Tibial nerve (tissue), 4 donors: ENCODE measurements at regions not wholly inside any gene's neighbourhood (a gene's known extent, or its start where the extent isn't known, plus 50 kb on each side); places are given as distances from the start of the nearest gene placed in this dataset.

Experiments
- DNase-seq, 2 donors: peaks; one replicate each; pipeline ENCODE4 v3.0.0-alpha.2; 2019; ENCODE audit warnings: low spot score in 2 of 2
- H3K27ac ChIP-seq, 4 donors: fragments of 200-600 bp; sonication (generic) in 3 of 4; one replicate each; pipeline ENCODE4 v1.5.1; 2017 to 2019; ENCODE audit warnings: mild to moderate bottlenecking in 1 of 4
- H3K27me3 ChIP-seq, 2 donors: fragments of 200-600 bp; sonication (generic) in 1 of 2; one replicate each; pipeline versions ENCODE4 v1.5.1 to v1.6.0; 2017 to 2019
- H3K36me3 ChIP-seq, 3 donors: fragments of 200-600 bp; sonication (generic); one replicate each; pipeline ENCODE4 v1.5.1; 2018 to 2019
- H3K4me1 ChIP-seq, 4 donors: fragments of 200-600 bp; sonication (generic) in 3 of 4; one replicate each; pipeline ENCODE4 v1.5.1; 2017 to 2019
- H3K4me3 ChIP-seq, 4 donors: fragments of 200-600 bp; sonication (generic) in 3 of 4; one replicate each; pipeline ENCODE4 v1.5.1; 2017 to 2019; ENCODE audit warnings: mild to moderate bottlenecking in 1 of 4, moderate library complexity in 1 of 4
- H3K9me3 ChIP-seq, 4 donors: fragments of 200-600 bp; sonication (generic) in 3 of 4; one replicate each; pipeline ENCODE4 v1.5.1; 2017 to 2019
- EP300 ChIP-seq, 2 donors: sonication (generic); formaldehyde crosslinking; IDR thresholded peaks; one replicate each; pipeline ENCODE4 v1.6.1; 2017; ENCODE audit warnings: antibody characterized with exemption in 2 of 2, mild to moderate bottlenecking in 1 of 2
- POLR2A ChIP-seq, 2 donors: fragments of 450-650 bp; IDR thresholded peaks; one replicate each; pipeline ENCODE4 v1.6.1; 2017; ENCODE audit warnings: antibody characterized with exemption in 2 of 2, mild to moderate bottlenecking in 2 of 2, moderate library complexity in 2 of 2
- WGBS, 2 donors: methylation state at CpG; one replicate each; pipeline ENCODE4 v1.1.5; 2018; 5-methylcytosine and 5-hydroxymethylcytosine counted together
- TF ChIP-seq, protein P1 (sequence below), 5 experiments: fragments of 200-600 bp in 3 of 5; fragments of 450-650 bp in 2 of 5; sonication (generic) in 3 of 5; IDR thresholded peaks; one replicate each; pipeline ENCODE4 v1.5.1; 2016 to 2019; ENCODE audit warnings: antibody characterized with exemption in 5 of 5, mild to moderate bottlenecking in 3 of 5, moderate library complexity in 2 of 5

DNA sequence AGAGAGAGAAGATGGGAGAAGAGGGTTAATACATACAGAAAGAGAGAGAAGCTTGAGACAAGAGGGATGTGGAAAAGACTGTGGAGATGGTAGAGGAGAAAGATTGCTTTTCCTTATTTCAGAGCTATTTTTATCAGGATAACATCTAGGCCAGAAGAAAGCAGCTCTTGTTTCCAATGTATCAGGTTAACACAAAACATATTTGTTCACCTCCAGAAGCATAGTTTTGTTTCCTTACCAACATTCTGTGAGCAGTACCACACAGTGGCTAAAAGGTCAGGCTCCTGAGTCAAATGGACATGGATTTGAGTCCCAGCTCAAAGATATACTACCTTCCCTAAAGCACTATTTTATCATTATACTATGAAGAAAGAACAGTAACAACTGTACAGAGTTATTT, 185.5 kb downstream of the DUSP10 start:
- Histone ChIP-seq H3K27me3 (no peaks in the 10 kb centered on the region), H3K4me1 (no peaks in the 10 kb centered on the region), H3K36me3 (no peaks in the 10 kb centered on the region), H3K9me3 (no peaks in the 10 kb centered on the region), H3K4me3 (no peak overlapping the region), H3K27ac (no peak overlapping the region)
- no peak for DNase-seq
- no peak for TF ChIP-seq POLR2A (IDR thresholded peaks at IDR 0.05)
- no peak for TF ChIP-seq EP300 (IDR thresholded peaks at IDR 0.05)
- TF ChIP-seq, protein P1, sequence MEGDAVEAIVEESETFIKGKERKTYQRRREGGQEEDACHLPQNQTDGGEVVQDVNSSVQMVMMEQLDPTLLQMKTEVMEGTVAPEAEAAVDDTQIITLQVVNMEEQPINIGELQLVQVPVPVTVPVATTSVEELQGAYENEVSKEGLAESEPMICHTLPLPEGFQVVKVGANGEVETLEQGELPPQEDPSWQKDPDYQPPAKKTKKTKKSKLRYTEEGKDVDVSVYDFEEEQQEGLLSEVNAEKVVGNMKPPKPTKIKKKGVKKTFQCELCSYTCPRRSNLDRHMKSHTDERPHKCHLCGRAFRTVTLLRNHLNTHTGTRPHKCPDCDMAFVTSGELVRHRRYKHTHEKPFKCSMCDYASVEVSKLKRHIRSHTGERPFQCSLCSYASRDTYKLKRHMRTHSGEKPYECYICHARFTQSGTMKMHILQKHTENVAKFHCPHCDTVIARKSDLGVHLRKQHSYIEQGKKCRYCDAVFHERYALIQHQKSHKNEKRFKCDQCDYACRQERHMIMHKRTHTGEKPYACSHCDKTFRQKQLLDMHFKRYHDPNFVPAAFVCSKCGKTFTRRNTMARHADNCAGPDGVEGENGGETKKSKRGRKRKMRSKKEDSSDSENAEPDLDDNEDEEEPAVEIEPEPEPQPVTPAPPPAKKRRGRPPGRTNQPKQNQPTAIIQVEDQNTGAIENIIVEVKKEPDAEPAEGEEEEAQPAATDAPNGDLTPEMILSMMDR (IDR thresholded peaks at IDR 0.05): no peak

DNA sequence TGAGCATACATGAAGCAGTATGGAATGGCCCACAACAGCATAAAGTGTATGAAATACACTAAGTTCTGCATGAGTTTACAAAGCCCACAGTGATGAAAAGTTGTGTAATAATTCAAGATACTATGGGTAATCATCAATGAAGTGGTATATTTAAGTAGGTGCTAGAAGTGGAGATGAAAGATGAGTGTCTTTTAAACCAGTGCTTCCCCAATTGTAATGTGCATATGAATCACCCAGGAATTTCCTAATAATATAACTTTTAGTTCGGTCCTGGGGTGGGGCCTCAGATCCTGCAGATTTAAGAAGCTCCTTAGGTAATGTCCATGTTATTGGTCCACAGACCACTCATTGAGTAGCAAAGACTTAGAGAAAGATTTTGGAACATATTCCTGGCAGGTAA, 184.9 kb downstream of the DUSP10 start:
- H3K27me3 ChIP-seq: no peaks in the 10 kb centered on the region
- no peak for DNase-seq
- no peak overlapping the region for H3K27ac ChIP-seq
- H3K36me3 ChIP-seq: no peaks in the 10 kb centered on the region
- H3K9me3 ChIP-seq: no peaks in the 10 kb centered on the region
- WGBS, 2 donors: 85 to 92% methylated on average over 1 of the region's 1 CpG
- TF ChIP-seq POLR2A (IDR thresholded peaks at IDR 0.05) (no peak), EP300 (IDR thresholded peaks at IDR 0.05) (no peak)
- TF ChIP-seq, protein P1 (IDR thresholded peaks at IDR 0.05): no peak
- no peaks in the 10 kb centered on the region for H3K4me1 ChIP-seq
- no peak overlapping the region for H3K4me3 ChIP-seq

DNA sequence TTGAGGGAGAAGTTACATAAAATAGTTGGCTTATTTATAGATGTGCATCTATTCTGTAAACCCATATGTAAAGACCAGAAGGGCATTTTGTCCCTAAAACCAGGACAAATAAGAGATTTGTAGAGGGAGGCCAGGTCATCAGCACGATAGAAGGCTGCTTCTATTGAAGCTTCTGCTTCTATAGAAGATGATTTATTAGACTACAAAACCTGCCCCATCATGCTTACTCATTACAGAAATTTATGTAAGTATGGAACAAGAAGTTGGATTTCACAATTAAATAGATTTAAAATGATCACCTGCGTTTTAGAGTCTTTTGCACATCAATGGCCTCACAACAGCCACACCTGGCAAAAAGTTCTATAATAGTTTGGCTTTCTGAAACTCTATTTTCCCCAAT, 183.5 kb downstream of the DUSP10 start:
- TF ChIP-seq, protein P1 (IDR thresholded peaks at IDR 0.05): no peak
- TF ChIP-seq EP300 (IDR thresholded peaks at IDR 0.05) (no peak), POLR2A (IDR thresholded peaks at IDR 0.05) (no peak)
- no peaks in the 10 kb centered on the region for H3K36me3 ChIP-seq

DNA sequence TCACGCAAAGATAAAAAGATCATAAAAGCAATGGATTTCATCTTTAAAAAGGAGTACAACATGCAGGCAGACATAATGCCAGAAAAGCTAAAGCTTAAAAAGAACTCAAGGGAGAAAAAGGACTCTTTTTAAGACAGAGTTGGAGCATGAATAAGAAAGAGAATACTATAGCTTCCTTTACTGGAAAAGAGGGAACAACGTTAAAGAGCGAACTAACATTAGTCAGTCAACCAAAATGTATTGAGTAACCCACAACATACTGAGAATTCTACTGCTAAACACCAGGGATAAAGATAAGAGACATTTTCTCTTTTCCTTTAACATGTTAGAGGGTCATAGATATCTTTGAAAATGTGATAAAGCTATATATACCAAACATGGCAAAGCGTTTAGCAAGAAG, 182.0 kb downstream of the DUSP10 start:
- no peaks in the 10 kb centered on the region for H3K4me1 ChIP-seq
- no peak for DNase-seq
- no peaks in the 10 kb centered on the region for H3K27me3 ChIP-seq
- 69 to 87% methylated on average over 4 of the region's 4 CpGs for WGBS, 2 donors
- no peaks in the 10 kb centered on the region for H3K9me3 ChIP-seq
- no peak overlapping the region for H3K4me3 ChIP-seq
- no peak overlapping the region for H3K27ac ChIP-seq
- no peaks in the 10 kb centered on the region for H3K36me3 ChIP-seq
- TF ChIP-seq, protein P1 (IDR thresholded peaks at IDR 0.05): no peak
- no peak for TF ChIP-seq POLR2A (IDR thresholded peaks at IDR 0.05)
- TF ChIP-seq EP300 (IDR thresholded peaks at IDR 0.05): no peak

More for the DNA sequence above, 183.5 kb downstream of the DUSP10 start:
- no peaks in the 10 kb centered on the region for H3K4me1 ChIP-seq
- no peak overlapping the region for H3K27ac ChIP-seq
- no peak overlapping the region for H3K4me3 ChIP-seq
- no peak for DNase-seq
- H3K9me3 ChIP-seq: no peaks in the 10 kb centered on the region
- H3K27me3 ChIP-seq: no peaks in the 10 kb centered on the region
- 81 to 83% methylated on average over 2 of the region's 2 CpGs for WGBS, 2 donors

DNA sequence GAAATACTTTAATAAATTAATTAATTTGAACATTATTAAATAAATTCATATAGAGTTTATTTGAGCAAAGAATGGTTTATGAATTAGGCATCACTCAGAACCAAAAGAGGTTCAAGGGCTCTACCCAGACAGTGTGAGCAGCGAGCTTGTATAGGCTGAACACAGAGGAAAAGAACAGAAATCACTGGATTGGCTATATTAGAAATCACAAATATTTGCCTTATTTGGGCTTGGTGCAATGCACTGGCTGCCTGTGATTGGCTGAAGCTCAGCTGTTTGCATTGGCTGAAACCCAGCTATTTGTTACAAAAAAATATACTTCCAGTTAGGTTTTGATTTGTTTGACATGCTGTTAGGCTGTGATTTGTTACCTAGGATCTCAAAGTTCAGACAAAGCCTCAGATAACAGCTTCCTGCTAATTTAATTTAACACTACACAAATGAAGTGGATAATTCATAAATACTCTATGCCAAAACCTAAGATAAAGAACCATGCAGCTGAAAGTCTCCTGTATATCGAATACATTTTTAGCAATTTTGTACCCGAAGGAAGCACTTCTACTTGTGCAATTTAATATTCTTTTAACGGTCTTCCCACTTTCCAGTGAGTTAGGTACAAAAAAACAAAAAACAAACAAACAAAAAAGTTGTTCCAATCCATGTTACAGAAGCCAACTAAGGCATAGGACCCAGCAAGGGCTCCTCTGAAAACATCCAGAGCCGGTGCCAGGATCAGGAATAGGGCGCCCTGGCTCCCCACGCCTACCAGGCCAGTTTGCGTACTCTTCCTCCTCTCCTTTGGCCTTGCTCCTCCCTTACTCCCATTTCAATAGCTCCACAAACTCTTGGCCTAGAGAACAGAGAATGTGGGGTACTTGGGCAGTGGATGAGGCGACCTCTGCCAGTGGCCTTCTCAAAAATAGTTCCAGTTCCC, 179.1 kb downstream of the DUSP10 start:
- TF ChIP-seq, protein P1 (IDR thresholded peaks at IDR 0.05): no peak
- TF ChIP-seq EP300 (IDR thresholded peaks at IDR 0.05) (no peak), POLR2A (IDR thresholded peaks at IDR 0.05) (no peak)
- Histone ChIP-seq H3K36me3 (no peaks in the 10 kb centered on the region), H3K9me3 (no peaks in the 10 kb centered on the region), H3K4me1 (no peaks in the 10 kb centered on the region), H3K27me3 (no peaks in the 10 kb centered on the region), H3K4me3 (no peak overlapping the region), H3K27ac (no peak overlapping the region)
- no peak for DNase-seq
- 94% methylated on average over 9 of the region's 9 CpGs for WGBS, 2 donors
